ENCODE measurements at regions not wholly inside any gene's neighbourhood (a gene's known extent, or its start where the extent isn't known, plus 50 kb on each side); places are given as distances from the start of the nearest gene placed in this dataset.

- ChIA-PET POLR2A (no interaction called here), CTCF (interaction anchor here (1.4 kb wide), 1 partner anchor 541 kb away, joined by 3 read pairs; no protein-coding TSS in a partner anchor)
- 94% methylated on average over 1 of the region's 1 CpG for WGBS (ENCODE audit: missing lambda C conversion rate)
- no peak for TF ChIP-seq EHF (CRISPR knock-in tag; IDR thresholded peaks at IDR 0.05)
- TF ChIP-seq HOXB13 (CRISPR knock-in tag; IDR thresholded peaks at IDR 0.05; ENCODE audit: low read depth), result no peak
- TF ChIP-seq CBX2 (IDR thresholded peaks at IDR 0.05; ENCODE audit: borderline replicate concordance, low read depth), result no peak
- peaks cover 3% of the 10 kb centered on the region; the same call in 1 of the 3 replicates for H3K4me1 ChIP-seq
- ATAC-seq, result no peak
- H3K4me2 ChIP-seq, result no peak overlapping the region
- no peak for DNase-seq (ENCODE audit: low read depth in 1 of 2, low spot score in 1 of 2)
- H3K4me3 ChIP-seq, result no peak overlapping the region
- no peak for FAIRE-seq
- H3K9me3 ChIP-seq, result no peaks in the 10 kb centered on the region
- H3K27ac ChIP-seq, result no peak overlapping the region
Measured at GRCh38 chr12:59080101-59080500, 159.8 kb upstream of the LRIG3 start.

GRCh38 chr12:59079472-59079871 lies 159.2 kb upstream of the LRIG3 start:
- no peak for TF ChIP-seq CHD2 (IDR thresholded peaks at IDR 0.05; ENCODE audit: low read length, partially characterized antibody)
- no peak for TF ChIP-seq NR3C1 (IDR thresholded peaks at IDR 0.05)
- TF ChIP-seq FOSB (CRISPR knock-in tag; IDR thresholded peaks at IDR 0.05), result no peak
- TF ChIP-seq TP53 (CRISPR knock-in tag; IDR thresholded peaks at IDR 0.05), result no peak
- TF ChIP-seq ATOH8 (CRISPR knock-in tag; IDR thresholded peaks at IDR 0.05; ENCODE audit: low read depth), result no peak
- no peak for TF ChIP-seq RAD21 (conservative IDR thresholded peaks at IDR 0.05 in 1 of 2, IDR thresholded peaks at IDR 0.05 in 1 of 2)
- TF ChIP-seq MAZ (IDR thresholded peaks at IDR 0.05; ENCODE audit: borderline replicate concordance, low read depth, low read length), result no peak
- no peak for TF ChIP-seq NFE2L2 (conservative IDR thresholded peaks at IDR 0.05; ENCODE audit: low read length)
- TF ChIP-seq FOSL2 (IDR thresholded peaks at IDR 0.05), result no peak
- no peak for TF ChIP-seq FOSL2 (CRISPR knock-in tag; IDR thresholded peaks at IDR 0.05)
- no peak for TF ChIP-seq TFCP2L1 (CRISPR knock-in tag; IDR thresholded peaks at IDR 0.05)
- TF ChIP-seq JUN (IDR thresholded peaks at IDR 0.05), result no peak
- TF ChIP-seq ZNF302 (CRISPR knock-in tag; IDR thresholded peaks at IDR 0.05), result no peak
- no peak for TF ChIP-seq E2F6 (IDR thresholded peaks at IDR 0.05; ENCODE audit: borderline replicate concordance, low read depth)
- no peak for TF ChIP-seq SREBF2 (IDR thresholded peaks at IDR 0.05)
- TF ChIP-seq RNF2 (IDR thresholded peaks at IDR 0.05; ENCODE audit: borderline replicate concordance, low read depth), result no peak
- no peak for TF ChIP-seq MYC (IDR thresholded peaks at IDR 0.05; ENCODE audit: borderline replicate concordance, low read length)
- no peak for TF ChIP-seq EHMT2 (IDR thresholded peaks at IDR 0.05; ENCODE audit: low read depth)
- no peak for TF ChIP-seq HOXB13 (CRISPR knock-in tag; IDR thresholded peaks at IDR 0.05; ENCODE audit: low read depth)
- no peak for TF ChIP-seq EHF (CRISPR knock-in tag; IDR thresholded peaks at IDR 0.05)
- FAIRE-seq (no peak), ATAC-seq (no peak), DNase-seq (ENCODE audit: low read depth in 1 of 2, low spot score in 1 of 2) (no peak)
- Histone ChIP-seq H3K27ac (no peak overlapping the region), H3K9me3 (no peaks in the 10 kb centered on the region), H3K4me2 (peak overlapping the region; percentile 43; the same call in 1 of the 3 replicates), H3K4me3 (no peak overlapping the region), H3K4me1 (peaks cover 3% of the 10 kb centered on the region; the same call in 1 of the 3 replicates)
- POLR2A ChIA-PET, result no interaction called here
- CTCF ChIA-PET, result interaction anchor here (1.0 to 1.4 kb wide), 2 partner anchors 34 to 540 kb away, joined by 3 read pairs; no protein-coding TSS in a partner anchor
- 57% methylated on average over 4 of the region's 4 CpGs for WGBS (ENCODE audit: missing lambda C conversion rate)

- FAIRE-seq, result no peak
- H3K4me1 ChIP-seq, result peaks cover 3% of the 10 kb centered on the region; the same call in 1 of the 3 replicates
- ChIA-PET POLR2A (no interaction called here), CTCF (interaction anchor here (1.0 to 1.4 kb wide), 2 partner anchors 34 to 540 kb away, joined by 3 read pairs; no protein-coding TSS in a partner anchor)
- H3K4me3 ChIP-seq, result no peak overlapping the region
- no peaks in the 10 kb centered on the region for H3K9me3 ChIP-seq
- H3K4me2 ChIP-seq, result peak overlapping the region; percentile 43
- ATAC-seq, result no peak
- 2% methylated on average over 2 of the region's 2 CpGs for WGBS (ENCODE audit: missing lambda C conversion rate)
- DNase-seq (ENCODE audit: low read depth in 1 of 2, low spot score in 1 of 2), result no peak
- TF ChIP-seq ZSCAN20 (CRISPR knock-in tag; IDR thresholded peaks at IDR 0.05) (no peak), HOXB13 (CRISPR knock-in tag; IDR thresholded peaks at IDR 0.05; ENCODE audit: low read depth) (no peak), CHD2 (IDR thresholded peaks at IDR 0.05; ENCODE audit: low read length, partially characterized antibody) (no peak), HOXA7 (CRISPR knock-in tag; IDR thresholded peaks at IDR 0.05) (no peak), SREBF2 (IDR thresholded peaks at IDR 0.05) (no peak), HOXB5 (CRISPR knock-in tag; IDR thresholded peaks at IDR 0.05) (no peak)
- H3K27ac ChIP-seq, result no peak overlapping the region
Measured at GRCh38 chr12:59079002-59079401, 158.7 kb upstream of the LRIG3 start.

Data from A549 (cell line).